Panc1 (cell line): ENCODE measurements at regions not wholly inside any gene's neighbourhood (a gene's known extent, or its start where the extent isn't known, plus 50 kb on each side); places are given as distances from the start of the nearest gene placed in this dataset.

Source experiments
- POLR2AphosphoS5 ChIP-seq: IDR thresholded peaks from 2 replicates; pipeline ENCODE4 v1.6.1; 2012; ENCODE audit warnings: mild to moderate bottlenecking, low read depth, low read length, moderate library complexity
- REST ChIP-seq, 2 experiments: IDR thresholded peaks; 2 replicates each; pipeline ENCODE4 v1.6.1; 2011 to 2012; ENCODE audit warnings: low read depth in 2 of 2, control low read depth in 1 of 2, low read length in 1 of 2, mild to moderate bottlenecking in 1 of 2, moderate library complexity in 1 of 2; ENCODE audit not compliant: insufficient read depth in 1 of 2
- SIN3A ChIP-seq: IDR thresholded peaks from 2 replicates; pipeline ENCODE4 v1.6.1; 2012; ENCODE audit warnings: low read depth, mild to moderate bottlenecking, low read length, moderate library complexity, borderline replicate concordance; ENCODE audit not compliant: insufficient read depth
- TCF7L2 ChIP-seq: IDR thresholded peaks from 2 replicates; pipeline ENCODE4 v1.6.1; 2011; ENCODE audit warnings: mild to moderate bottlenecking, low read depth, low read length, inconsistent platforms
- TF ChIP-seq, protein P1 (sequence below): fragments of 450-650 bp; IDR thresholded peaks from 2 replicates; pipeline ENCODE4 v1.5.1; 2017; ENCODE audit warnings: mild to moderate bottlenecking

- TF ChIP-seq, protein P1, sequence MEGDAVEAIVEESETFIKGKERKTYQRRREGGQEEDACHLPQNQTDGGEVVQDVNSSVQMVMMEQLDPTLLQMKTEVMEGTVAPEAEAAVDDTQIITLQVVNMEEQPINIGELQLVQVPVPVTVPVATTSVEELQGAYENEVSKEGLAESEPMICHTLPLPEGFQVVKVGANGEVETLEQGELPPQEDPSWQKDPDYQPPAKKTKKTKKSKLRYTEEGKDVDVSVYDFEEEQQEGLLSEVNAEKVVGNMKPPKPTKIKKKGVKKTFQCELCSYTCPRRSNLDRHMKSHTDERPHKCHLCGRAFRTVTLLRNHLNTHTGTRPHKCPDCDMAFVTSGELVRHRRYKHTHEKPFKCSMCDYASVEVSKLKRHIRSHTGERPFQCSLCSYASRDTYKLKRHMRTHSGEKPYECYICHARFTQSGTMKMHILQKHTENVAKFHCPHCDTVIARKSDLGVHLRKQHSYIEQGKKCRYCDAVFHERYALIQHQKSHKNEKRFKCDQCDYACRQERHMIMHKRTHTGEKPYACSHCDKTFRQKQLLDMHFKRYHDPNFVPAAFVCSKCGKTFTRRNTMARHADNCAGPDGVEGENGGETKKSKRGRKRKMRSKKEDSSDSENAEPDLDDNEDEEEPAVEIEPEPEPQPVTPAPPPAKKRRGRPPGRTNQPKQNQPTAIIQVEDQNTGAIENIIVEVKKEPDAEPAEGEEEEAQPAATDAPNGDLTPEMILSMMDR = no peak
- TF ChIP-seq SIN3A = no peak
- TF ChIP-seq REST (IDR thresholded peaks at IDR 0.05; ENCODE audit: insufficient read depth in 1 of 2, low read depth in 2 of 2, low read length in 1 of 2) = no peak
- TF ChIP-seq POLR2AphosphoS5 = no peak
- no peak for TF ChIP-seq TCF7L2
Observed at GRCh38 chr1:113223546-113223945, 150.5 kb downstream of the LRIG2 start.
